ENCODE measurements at regions not wholly inside any gene's neighbourhood (a gene's known extent, or its start where the extent isn't known, plus 50 kb on each side); places are given as distances from the start of the nearest gene placed in this dataset.

- no peaks in the 10 kb centered on the region for H3K4me1 ChIP-seq (ENCODE audit: control insufficient read depth, insufficient read depth, low read length)
- ATAC-seq = peak in 1 of 2 donors; percentile 11
- H3K27me3 ChIP-seq (ENCODE audit: control insufficient read depth, insufficient read depth) = no peaks in the 10 kb centered on the region
- H3K4me3 ChIP-seq (ENCODE audit: low read length) = no peak overlapping the region
- no peak overlapping the region for H3K27ac ChIP-seq (ENCODE audit: low read length)
- WGBS = 97% methylated on average over 33 of the region's 33 CpGs
- no peak for DNase-seq
- intact Hi-C loops (cut with DNase I) = no loop called here
- no peaks in the 10 kb centered on the region for H3K9me3 ChIP-seq (ENCODE audit: control insufficient read depth, low read length)
These were observed 163.6 kb upstream of the PDE10A start for GRCh38 chr6:165826487-165827189.

DNA sequence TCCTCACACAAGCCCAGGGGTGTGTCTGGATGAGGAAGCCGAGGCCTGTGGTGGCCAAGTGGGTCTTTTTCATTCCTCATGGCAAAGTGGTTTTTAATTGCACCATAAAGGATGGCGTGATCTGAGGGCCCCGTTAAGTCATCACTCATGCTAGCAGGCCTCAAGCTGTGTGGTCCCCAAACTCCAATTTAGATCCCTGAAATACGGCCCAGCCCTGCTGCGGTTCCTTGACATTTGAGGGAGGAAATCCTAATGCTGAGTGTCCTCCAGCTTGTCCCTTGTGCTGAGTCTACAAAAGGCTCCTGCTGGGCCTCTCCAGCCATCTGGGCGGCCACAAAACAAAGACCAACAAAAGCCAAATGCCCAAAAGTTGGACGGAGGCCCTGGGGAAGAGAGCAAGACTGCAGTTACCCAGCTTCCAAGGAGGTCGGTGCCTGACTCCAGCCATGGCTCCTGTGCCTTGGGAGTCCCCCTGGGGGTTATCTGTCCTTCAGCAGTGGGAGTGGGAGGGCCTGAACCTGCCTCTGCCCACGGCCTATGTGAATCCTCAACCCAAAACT, 162.3 kb upstream of the PDE10A start:
- 85% methylated on average over 9 of the region's 9 CpGs for WGBS
- H3K4me3 ChIP-seq (ENCODE audit: low read length) = no peak overlapping the region
- no peaks in the 10 kb centered on the region for H3K4me1 ChIP-seq (ENCODE audit: control insufficient read depth, insufficient read depth, low read length)
- H3K9me3 ChIP-seq (ENCODE audit: control insufficient read depth, low read length) = no peaks in the 10 kb centered on the region
- ATAC-seq = no peak
- DNase-seq = no peak
- no peak overlapping the region for H3K27ac ChIP-seq (ENCODE audit: low read length)
- intact Hi-C loops (cut with DNase I) = no loop called here
- no peaks in the 10 kb centered on the region for H3K27me3 ChIP-seq (ENCODE audit: control insufficient read depth, insufficient read depth)

GRCh38 chr6:165823609-165824326, 160.7 kb upstream of the PDE10A start:
- H3K4me3 ChIP-seq (ENCODE audit: low read length) = no peak overlapping the region

DNA sequence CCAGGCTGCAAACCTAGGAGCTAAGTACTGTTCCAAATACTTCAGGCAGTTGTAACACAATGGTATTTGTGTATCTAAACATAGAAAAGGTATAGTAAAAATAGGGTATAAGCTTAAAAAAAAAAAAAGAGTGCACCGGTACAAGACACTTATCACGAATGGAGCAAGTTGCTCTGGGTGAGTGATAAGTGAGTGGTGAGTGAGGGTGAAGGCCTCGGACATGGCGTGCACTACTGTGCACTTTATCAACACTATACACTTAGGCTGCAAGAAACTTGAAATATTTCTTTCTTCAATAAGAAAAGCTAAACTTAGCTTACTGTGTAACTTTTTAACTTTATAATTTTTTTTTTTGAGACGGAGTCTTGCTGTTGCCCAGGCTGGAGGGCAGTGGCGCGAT, 159.5 kb upstream of the PDE10A start:
- H3K4me1 ChIP-seq (ENCODE audit: control insufficient read depth, insufficient read depth, low read length) = no peaks in the 10 kb centered on the region
- H3K9me3 ChIP-seq (ENCODE audit: control insufficient read depth, low read length) = no peaks in the 10 kb centered on the region
- H3K27ac ChIP-seq (ENCODE audit: low read length) = no peak overlapping the region
- H3K4me3 ChIP-seq (ENCODE audit: low read length) = no peak overlapping the region
- no peak for DNase-seq
- no peak for ATAC-seq
- H3K27me3 ChIP-seq (ENCODE audit: control insufficient read depth, insufficient read depth) = no peaks in the 10 kb centered on the region
- 71% methylated on average over 7 of the region's 7 CpGs for WGBS
- intact Hi-C loops (cut with DNase I) = no loop called here

More at GRCh38 chr6:165823609-165824326, 160.7 kb upstream of the PDE10A start:
- no peak overlapping the region for H3K27ac ChIP-seq (ENCODE audit: low read length)
- H3K4me1 ChIP-seq (ENCODE audit: control insufficient read depth, insufficient read depth, low read length) = no peaks in the 10 kb centered on the region
- H3K27me3 ChIP-seq (ENCODE audit: control insufficient read depth, insufficient read depth) = no peaks in the 10 kb centered on the region
- intact Hi-C loops (cut with DNase I) = no loop called here
- WGBS = 93% methylated on average over 10 of the region's 10 CpGs
- H3K9me3 ChIP-seq (ENCODE audit: control insufficient read depth, low read length) = no peaks in the 10 kb centered on the region
- ATAC-seq (no peak), DNase-seq (no peak)

DNA sequence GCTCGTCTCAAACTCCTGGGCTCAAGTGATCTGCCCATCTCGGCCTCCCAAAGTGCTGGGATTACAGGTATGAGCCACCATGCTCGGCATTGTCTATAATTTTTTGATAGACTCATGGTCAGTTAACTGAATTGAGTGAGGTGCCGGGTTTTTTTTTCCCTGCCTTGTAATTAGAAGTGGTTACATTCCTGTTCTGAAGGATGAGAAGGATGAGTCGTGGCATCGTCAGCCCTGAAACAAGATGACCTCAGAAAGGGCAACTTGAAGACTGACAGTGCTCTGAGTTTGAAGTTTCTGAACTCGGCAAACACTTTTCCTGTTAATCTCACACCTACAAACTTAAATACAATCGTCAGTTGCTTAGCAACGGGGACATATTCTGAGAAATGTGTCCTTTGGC, 158.7 kb upstream of the PDE10A start:
- WGBS = 82% methylated on average over 9 of the region's 9 CpGs
- intact Hi-C loops (cut with DNase I) = no loop called here
- no peaks in the 10 kb centered on the region for H3K27me3 ChIP-seq (ENCODE audit: control insufficient read depth, insufficient read depth)

GRCh38 chr6:165820934-165821333, 157.9 kb upstream of the PDE10A start:
- H3K27me3 ChIP-seq (ENCODE audit: control insufficient read depth, insufficient read depth) = no peaks in the 10 kb centered on the region
- H3K27ac ChIP-seq (ENCODE audit: low read length) = no peak overlapping the region
- H3K9me3 ChIP-seq (ENCODE audit: control insufficient read depth, low read length) = no peaks in the 10 kb centered on the region
- intact Hi-C loops (cut with DNase I) = no loop called here
- DNase-seq (no peak), ATAC-seq (no peak)
- 66% methylated on average over 6 of the region's 6 CpGs for WGBS
- H3K4me1 ChIP-seq (ENCODE audit: control insufficient read depth, insufficient read depth, low read length) = no peaks in the 10 kb centered on the region
- no peak overlapping the region for H3K4me3 ChIP-seq (ENCODE audit: low read length)

More for the DNA sequence above, 158.7 kb upstream of the PDE10A start:
- ATAC-seq (no peak), DNase-seq (no peak)
- no peaks in the 10 kb centered on the region for H3K9me3 ChIP-seq (ENCODE audit: control insufficient read depth, low read length)
- no peak overlapping the region for H3K27ac ChIP-seq (ENCODE audit: low read length)
- H3K4me3 ChIP-seq (ENCODE audit: low read length) = no peak overlapping the region
- no peaks in the 10 kb centered on the region for H3K4me1 ChIP-seq (ENCODE audit: control insufficient read depth, insufficient read depth, low read length)

GRCh38 chr6:165820407-165820806, 157.4 kb upstream of the PDE10A start:
- Histone ChIP-seq H3K9me3 (ENCODE audit: control insufficient read depth, low read length) (no peaks in the 10 kb centered on the region), H3K4me1 (ENCODE audit: control insufficient read depth, insufficient read depth, low read length) (no peaks in the 10 kb centered on the region), H3K27ac (ENCODE audit: low read length) (no peak overlapping the region), H3K27me3 (ENCODE audit: control insufficient read depth, insufficient read depth) (no peaks in the 10 kb centered on the region), H3K4me3 (ENCODE audit: low read length) (no peak overlapping the region)
- intact Hi-C loops (cut with DNase I) = no loop called here
- 75% methylated on average over 4 of the region's 4 CpGs for WGBS
- ATAC-seq = no peak
- DNase-seq = no peak

DNA sequence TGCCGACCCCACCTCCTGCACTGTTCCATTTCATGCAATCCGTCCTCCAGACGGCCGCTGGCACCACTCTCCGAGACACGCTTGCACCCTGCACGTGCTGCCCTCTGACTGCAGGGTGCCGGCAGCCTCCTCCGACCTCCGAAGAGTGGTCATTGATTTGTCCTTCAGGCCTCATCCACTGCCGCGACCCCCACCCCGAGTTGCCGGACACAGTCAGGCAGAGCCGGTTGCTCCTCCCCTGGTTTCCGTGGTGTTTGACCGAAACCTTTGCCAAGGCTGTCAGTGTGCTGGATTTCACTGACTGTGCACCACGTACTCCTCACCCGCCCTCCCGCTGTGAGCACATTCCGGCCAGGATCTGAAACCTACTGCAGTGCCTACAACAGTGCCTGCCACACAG, 156.4 kb upstream of the PDE10A start:
- intact Hi-C loops (cut with DNase I) = no loop called here
- ATAC-seq (peak in 1 of 2 donors; percentile 29), DNase-seq (no peak)
- no peaks in the 10 kb centered on the region for H3K9me3 ChIP-seq (ENCODE audit: control insufficient read depth, low read length)
- WGBS = 25% methylated on average over 21 of the region's 21 CpGs
- H3K4me1 ChIP-seq (ENCODE audit: control insufficient read depth, insufficient read depth, low read length) = no peaks in the 10 kb centered on the region
- H3K27me3 ChIP-seq (ENCODE audit: control insufficient read depth, insufficient read depth) = no peaks in the 10 kb centered on the region
- no peak overlapping the region for H3K27ac ChIP-seq (ENCODE audit: low read length)
- H3K4me3 ChIP-seq (ENCODE audit: low read length) = no peak overlapping the region

- Histone ChIP-seq H3K4me1 (ENCODE audit: control insufficient read depth, insufficient read depth, low read length) (no peaks in the 10 kb centered on the region), H3K27ac (ENCODE audit: low read length) (no peak overlapping the region), H3K9me3 (ENCODE audit: control insufficient read depth, low read length) (no peaks in the 10 kb centered on the region), H3K27me3 (ENCODE audit: control insufficient read depth, insufficient read depth) (no peaks in the 10 kb centered on the region), H3K4me3 (ENCODE audit: low read length) (no peak overlapping the region)
- WGBS = 82% methylated on average over 4 of the region's 4 CpGs
- DNase-seq = no peak
- ATAC-seq = no peak
- intact Hi-C loops (cut with DNase I) = no loop called here
These were observed 155.2 kb upstream of the PDE10A start for GRCh38 chr6:165818200-165818599.

- WGBS = 89% methylated on average over 7 of the region's 7 CpGs
- no peak overlapping the region for H3K4me3 ChIP-seq (ENCODE audit: low read length)
- H3K4me1 ChIP-seq (ENCODE audit: control insufficient read depth, insufficient read depth, low read length) = no peaks in the 10 kb centered on the region
- DNase-seq = no peak
- ATAC-seq = no peak
- intact Hi-C loops (cut with DNase I) = no loop called here
- no peak overlapping the region for H3K27ac ChIP-seq (ENCODE audit: low read length)
- no peaks in the 10 kb centered on the region for H3K27me3 ChIP-seq (ENCODE audit: control insufficient read depth, insufficient read depth)
- H3K9me3 ChIP-seq (ENCODE audit: control insufficient read depth, low read length) = no peaks in the 10 kb centered on the region
These were observed 154.7 kb upstream of the PDE10A start for GRCh38 chr6:165817771-165818170.

DNA sequence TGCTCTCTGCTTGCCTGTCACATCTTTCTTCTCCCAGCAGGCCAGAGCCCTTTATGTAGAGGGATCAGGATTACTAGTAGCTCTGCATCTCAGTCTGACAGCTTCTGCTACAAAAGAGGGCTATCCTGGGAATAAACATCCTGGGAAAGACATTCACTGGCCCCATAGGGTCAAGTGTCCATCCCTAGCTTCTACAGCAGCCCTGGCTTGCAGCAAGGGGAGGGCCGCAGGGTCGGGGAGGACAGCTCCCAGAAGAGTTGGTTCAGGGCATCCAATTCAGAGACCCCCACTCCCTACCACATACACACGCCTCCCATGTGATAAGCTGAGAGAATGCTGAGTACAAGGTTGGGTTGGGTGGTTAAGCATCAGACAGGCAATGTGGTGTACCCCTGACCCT, 154.1 kb upstream of the PDE10A start:
- intact Hi-C loops (cut with DNase I) = no loop called here
- ATAC-seq (no peak), DNase-seq (no peak)
- WGBS = 84% methylated on average over 3 of the region's 3 CpGs
- Histone ChIP-seq H3K27ac (ENCODE audit: low read length) (no peak overlapping the region), H3K9me3 (ENCODE audit: control insufficient read depth, low read length) (no peaks in the 10 kb centered on the region), H3K27me3 (ENCODE audit: control insufficient read depth, insufficient read depth) (no peaks in the 10 kb centered on the region), H3K4me3 (ENCODE audit: low read length) (no peak overlapping the region), H3K4me1 (ENCODE audit: control insufficient read depth, insufficient read depth, low read length) (no peaks in the 10 kb centered on the region)

All from right cardiac atrium (tissue), 5 donors.